ENCODE measurements at regions not wholly inside any gene's neighbourhood (a gene's known extent, or its start where the extent isn't known, plus 50 kb on each side); places are given as distances from the start of the nearest gene placed in this dataset.

DNA sequence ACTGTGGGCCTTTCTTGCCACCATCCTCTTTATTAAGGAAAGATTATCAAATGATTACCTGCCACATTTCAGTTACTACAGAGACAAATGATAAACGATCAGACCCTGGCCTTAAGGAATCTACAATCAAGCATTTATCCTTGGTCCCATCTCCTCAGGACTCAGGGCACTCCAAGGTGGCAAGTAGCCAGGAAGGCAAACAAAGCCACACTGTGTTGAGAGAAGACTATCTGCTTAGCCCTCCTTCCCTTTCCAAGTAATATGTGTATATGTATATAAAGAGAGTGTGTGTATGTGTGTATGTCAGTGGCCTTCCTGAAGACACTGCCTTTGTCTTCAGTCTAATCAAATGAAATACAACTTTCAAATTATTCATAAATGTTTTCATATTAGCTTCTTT, 490.1 kb upstream of the ATP11B start:
- no peak for TF ChIP-seq EZH2phosphoT487 (IDR thresholded peaks at IDR 0.05; ENCODE audit: borderline replicate concordance, low read length)
- TF ChIP-seq, protein P1, sequence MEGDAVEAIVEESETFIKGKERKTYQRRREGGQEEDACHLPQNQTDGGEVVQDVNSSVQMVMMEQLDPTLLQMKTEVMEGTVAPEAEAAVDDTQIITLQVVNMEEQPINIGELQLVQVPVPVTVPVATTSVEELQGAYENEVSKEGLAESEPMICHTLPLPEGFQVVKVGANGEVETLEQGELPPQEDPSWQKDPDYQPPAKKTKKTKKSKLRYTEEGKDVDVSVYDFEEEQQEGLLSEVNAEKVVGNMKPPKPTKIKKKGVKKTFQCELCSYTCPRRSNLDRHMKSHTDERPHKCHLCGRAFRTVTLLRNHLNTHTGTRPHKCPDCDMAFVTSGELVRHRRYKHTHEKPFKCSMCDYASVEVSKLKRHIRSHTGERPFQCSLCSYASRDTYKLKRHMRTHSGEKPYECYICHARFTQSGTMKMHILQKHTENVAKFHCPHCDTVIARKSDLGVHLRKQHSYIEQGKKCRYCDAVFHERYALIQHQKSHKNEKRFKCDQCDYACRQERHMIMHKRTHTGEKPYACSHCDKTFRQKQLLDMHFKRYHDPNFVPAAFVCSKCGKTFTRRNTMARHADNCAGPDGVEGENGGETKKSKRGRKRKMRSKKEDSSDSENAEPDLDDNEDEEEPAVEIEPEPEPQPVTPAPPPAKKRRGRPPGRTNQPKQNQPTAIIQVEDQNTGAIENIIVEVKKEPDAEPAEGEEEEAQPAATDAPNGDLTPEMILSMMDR (IDR thresholded peaks at IDR 0.05; ENCODE audit: low read depth, low read length, poor library complexity, severe bottlenecking) = no peak
- Histone ChIP-seq H3K4me3 (ENCODE audit: low read length) (no peak overlapping the region), H3K36me3 (ENCODE audit: control insufficient read depth, low read length) (no peaks in the 10 kb centered on the region), H3K9me3 (ENCODE audit: control insufficient read depth, insufficient read depth, low read length) (no peaks in the 10 kb centered on the region), H3K4me1 (ENCODE audit: control insufficient read depth, low read length) (no peaks in the 10 kb centered on the region), H3K4me2 (ENCODE audit: low read length) (no peak overlapping the region), H3K9me2 (replicated peaks; ENCODE audit: control insufficient read depth, low read length) (no peaks in the 10 kb centered on the region), H3K79me2 (ENCODE audit: control insufficient read depth, low read length) (no peaks in the 10 kb centered on the region), H3K27me3 (ENCODE audit: control insufficient read depth, low read length) (no peaks in the 10 kb centered on the region), H3K27ac (ENCODE audit: low read depth, low read length) (no peak overlapping the region), H3F3A (ENCODE audit: control insufficient read depth, insufficient read depth) (no peaks in the 10 kb centered on the region), H4K20me1 (ENCODE audit: control insufficient read depth, insufficient read depth, low read depth, low read length) (no peaks in the 10 kb centered on the region)

DNA sequence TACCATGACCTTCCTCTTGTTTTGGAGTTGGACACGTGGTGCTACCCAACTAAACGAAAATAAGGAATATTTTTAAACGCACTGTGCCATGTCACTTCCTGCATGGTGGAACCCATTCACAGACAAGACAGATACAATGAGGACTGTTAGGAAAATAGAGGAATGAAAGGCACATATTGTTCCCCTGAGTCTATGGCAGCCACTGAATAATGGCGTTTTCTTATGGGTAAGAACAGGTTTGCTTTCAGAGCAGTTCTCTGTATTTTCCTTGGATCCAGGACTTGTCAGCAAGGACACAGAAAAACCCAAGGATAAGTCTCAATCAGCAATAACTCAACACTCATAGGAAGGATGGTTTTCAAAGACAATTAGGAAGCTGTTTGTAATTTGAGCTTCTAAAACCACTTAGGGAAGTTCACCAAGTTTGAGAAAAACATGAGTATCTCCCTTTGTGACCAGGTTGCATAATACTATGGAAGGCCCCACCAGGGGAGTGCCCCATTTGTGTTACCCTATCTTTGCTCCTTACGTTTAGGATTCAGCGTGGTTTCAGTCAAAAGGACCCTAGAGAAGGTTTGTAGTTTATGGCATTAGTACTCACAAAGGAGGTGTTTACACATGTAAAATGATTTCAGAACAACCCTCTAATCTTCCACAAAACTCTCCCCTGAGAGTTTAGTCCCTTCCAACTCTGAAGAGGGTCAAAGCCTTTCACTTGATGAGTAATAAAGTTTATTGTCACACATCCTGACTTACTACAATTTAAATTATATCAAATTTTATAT, 487.2 kb upstream of the ATP11B start:
- H3K9me2 ChIP-seq (replicated peaks; ENCODE audit: control insufficient read depth, low read length) = no peaks in the 10 kb centered on the region
- no peak overlapping the region for H3K4me2 ChIP-seq (ENCODE audit: low read length)
- no peak for TF ChIP-seq EZH2phosphoT487 (IDR thresholded peaks at IDR 0.05; ENCODE audit: borderline replicate concordance, low read length)
- TF ChIP-seq, protein P1 (IDR thresholded peaks at IDR 0.05; ENCODE audit: low read depth, low read length, poor library complexity, severe bottlenecking) = no peak
- H3K36me3 ChIP-seq (ENCODE audit: control insufficient read depth, low read length) = no peaks in the 10 kb centered on the region
- no peaks in the 10 kb centered on the region for H3F3A ChIP-seq (ENCODE audit: control insufficient read depth, insufficient read depth)
- H3K27me3 ChIP-seq (ENCODE audit: control insufficient read depth, low read length) = no peaks in the 10 kb centered on the region
- H3K4me3 ChIP-seq (ENCODE audit: low read length) = no peak overlapping the region
- no peaks in the 10 kb centered on the region for H3K9me3 ChIP-seq (ENCODE audit: control insufficient read depth, insufficient read depth, low read length)
- H3K4me1 ChIP-seq (ENCODE audit: control insufficient read depth, low read length) = peaks cover 8% of the 10 kb centered on the region; the same call in 1 of the 2 replicates
- no peak overlapping the region for H3K27ac ChIP-seq (ENCODE audit: low read depth, low read length)
- H3K79me2 ChIP-seq (ENCODE audit: control insufficient read depth, low read length) = no peaks in the 10 kb centered on the region
- H4K20me1 ChIP-seq (ENCODE audit: control insufficient read depth, insufficient read depth, low read depth, low read length) = no peaks in the 10 kb centered on the region

DNA sequence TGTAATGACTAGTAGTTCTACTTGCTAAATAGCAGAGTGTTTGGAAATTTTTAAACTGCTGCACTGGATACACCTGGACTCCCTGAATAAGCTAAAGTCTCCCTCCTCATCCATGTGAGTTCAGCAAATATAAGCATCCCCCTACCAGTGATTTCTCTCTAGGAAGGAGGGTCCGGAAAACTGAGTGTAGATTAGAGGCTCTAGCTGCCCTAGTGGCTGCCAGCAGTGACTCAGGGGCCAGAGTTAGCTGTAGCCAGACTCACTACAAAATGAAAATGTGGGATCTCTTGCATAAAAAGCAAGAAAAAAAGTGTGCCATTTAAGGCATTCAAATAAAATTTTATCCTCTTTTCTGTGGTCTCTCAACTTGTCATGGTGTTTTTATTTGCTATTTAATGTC, 485.0 kb upstream of the ATP11B start:
- Histone ChIP-seq H3K9me2 (replicated peaks; ENCODE audit: control insufficient read depth, low read length) (no peaks in the 10 kb centered on the region), H3K27me3 (ENCODE audit: control insufficient read depth, low read length) (no peaks in the 10 kb centered on the region), H3K27ac (ENCODE audit: low read depth, low read length) (no peak overlapping the region), H3K79me2 (ENCODE audit: control insufficient read depth, low read length) (no peaks in the 10 kb centered on the region), H3K4me1 (ENCODE audit: control insufficient read depth, low read length) (peaks cover 8% of the 10 kb centered on the region; the same call in 1 of the 2 replicates), H3K4me2 (ENCODE audit: low read length) (no peak overlapping the region), H3K4me3 (ENCODE audit: low read length) (no peak overlapping the region), H3K36me3 (ENCODE audit: control insufficient read depth, low read length) (no peaks in the 10 kb centered on the region), H3F3A (ENCODE audit: control insufficient read depth, insufficient read depth) (no peaks in the 10 kb centered on the region), H3K9me3 (ENCODE audit: control insufficient read depth, insufficient read depth, low read length) (no peaks in the 10 kb centered on the region), H4K20me1 (ENCODE audit: control insufficient read depth, insufficient read depth, low read depth, low read length) (no peaks in the 10 kb centered on the region)
- TF ChIP-seq, protein P1 (IDR thresholded peaks at IDR 0.05; ENCODE audit: low read depth, low read length, poor library complexity, severe bottlenecking) = no peak
- no peak for TF ChIP-seq EZH2phosphoT487 (IDR thresholded peaks at IDR 0.05; ENCODE audit: borderline replicate concordance, low read length)
